D721Med (cell line): ENCODE measurements at regions not wholly inside any gene's neighbourhood (a gene's known extent, or its start where the extent isn't known, plus 50 kb on each side); places are given as distances from the start of the nearest gene placed in this dataset.

ENCODE experiments used
- DNase-seq: peaks from one replicate; pipeline ENCODE4 v3.0.0; 2011; ENCODE audit warnings: low spot score; ENCODE audit not compliant: insufficient read length
- FAIRE-seq: peaks from 2 replicates; lab custom pipeline; 2011; peaks lifted over from hg19 to GRCh38; lab: Jason Lieb, UNC
- TF ChIP-seq, protein P1 (sequence below): IDR thresholded peaks from 2 replicates; pipeline ENCODE4 v1.5.1; 2012; ENCODE audit warnings: mild to moderate bottlenecking, control low read depth; ENCODE audit not compliant: insufficient read depth; ENCODE audit errors: missing control alignments

DNA sequence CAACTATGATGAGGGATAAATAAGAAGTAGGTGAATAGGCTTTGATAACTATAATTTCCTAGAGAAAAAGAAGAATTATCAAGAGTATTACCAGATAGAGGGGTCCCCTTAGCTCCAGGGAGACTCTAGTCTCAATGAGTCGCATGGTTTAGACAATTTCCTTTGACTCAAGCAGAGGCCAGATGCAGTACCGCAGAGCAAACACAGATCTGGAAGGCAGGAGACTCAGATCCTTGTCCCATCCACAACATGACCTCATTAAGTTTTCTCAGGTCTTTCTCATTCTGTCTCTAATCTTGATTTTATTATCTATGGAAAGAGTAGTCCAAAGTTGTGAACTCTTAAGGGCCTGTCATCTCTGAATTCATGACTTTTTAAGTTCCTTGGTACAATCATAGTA, 987.9 kb downstream of the NTRK3 start:
- FAIRE-seq, result no peak
- TF ChIP-seq, protein P1, sequence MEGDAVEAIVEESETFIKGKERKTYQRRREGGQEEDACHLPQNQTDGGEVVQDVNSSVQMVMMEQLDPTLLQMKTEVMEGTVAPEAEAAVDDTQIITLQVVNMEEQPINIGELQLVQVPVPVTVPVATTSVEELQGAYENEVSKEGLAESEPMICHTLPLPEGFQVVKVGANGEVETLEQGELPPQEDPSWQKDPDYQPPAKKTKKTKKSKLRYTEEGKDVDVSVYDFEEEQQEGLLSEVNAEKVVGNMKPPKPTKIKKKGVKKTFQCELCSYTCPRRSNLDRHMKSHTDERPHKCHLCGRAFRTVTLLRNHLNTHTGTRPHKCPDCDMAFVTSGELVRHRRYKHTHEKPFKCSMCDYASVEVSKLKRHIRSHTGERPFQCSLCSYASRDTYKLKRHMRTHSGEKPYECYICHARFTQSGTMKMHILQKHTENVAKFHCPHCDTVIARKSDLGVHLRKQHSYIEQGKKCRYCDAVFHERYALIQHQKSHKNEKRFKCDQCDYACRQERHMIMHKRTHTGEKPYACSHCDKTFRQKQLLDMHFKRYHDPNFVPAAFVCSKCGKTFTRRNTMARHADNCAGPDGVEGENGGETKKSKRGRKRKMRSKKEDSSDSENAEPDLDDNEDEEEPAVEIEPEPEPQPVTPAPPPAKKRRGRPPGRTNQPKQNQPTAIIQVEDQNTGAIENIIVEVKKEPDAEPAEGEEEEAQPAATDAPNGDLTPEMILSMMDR, result no peak
- no peak for DNase-seq

DNA sequence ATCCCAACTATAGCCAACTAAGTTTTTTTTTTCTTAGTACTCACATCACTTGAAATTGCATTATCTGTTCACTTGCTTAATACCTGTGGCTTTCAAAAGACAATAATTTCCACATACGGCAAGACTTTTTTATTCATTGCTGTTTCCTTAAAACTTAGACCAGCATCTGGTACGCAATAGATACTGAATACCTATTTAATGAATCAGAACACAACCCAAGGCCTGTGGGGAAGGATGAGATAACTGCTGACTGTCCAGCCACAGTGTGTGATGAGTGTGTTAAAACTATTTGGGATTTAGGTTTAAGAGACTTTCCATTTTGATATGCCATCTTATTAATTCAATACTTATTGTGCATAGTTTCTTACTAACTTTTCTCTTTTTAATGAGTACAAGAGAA, 988.7 kb downstream of the NTRK3 start:
- no peak for FAIRE-seq
- TF ChIP-seq, protein P1, result no peak
- DNase-seq, result no peak

DNA sequence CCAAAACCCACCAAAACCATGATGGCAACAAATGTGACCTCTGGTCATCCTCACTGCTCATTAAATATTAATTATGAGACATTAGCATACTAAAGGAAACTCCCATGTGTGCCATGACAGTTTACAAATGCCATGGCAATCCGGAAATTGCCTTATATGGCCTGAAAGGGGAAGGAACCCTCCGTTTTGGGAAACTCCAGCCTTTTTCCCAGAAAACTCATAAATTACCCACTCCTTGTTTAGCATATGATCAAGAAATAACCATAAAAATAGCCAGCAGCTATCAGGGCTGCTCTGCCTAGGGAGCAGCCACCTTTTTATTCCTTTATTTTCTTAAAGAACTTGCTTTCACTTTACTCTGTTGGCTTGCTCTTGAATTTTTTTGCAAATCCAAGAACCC, 992.7 kb downstream of the NTRK3 start:
- TF ChIP-seq, protein P1, result no peak
- FAIRE-seq (no peak), DNase-seq (no peak)

DNA sequence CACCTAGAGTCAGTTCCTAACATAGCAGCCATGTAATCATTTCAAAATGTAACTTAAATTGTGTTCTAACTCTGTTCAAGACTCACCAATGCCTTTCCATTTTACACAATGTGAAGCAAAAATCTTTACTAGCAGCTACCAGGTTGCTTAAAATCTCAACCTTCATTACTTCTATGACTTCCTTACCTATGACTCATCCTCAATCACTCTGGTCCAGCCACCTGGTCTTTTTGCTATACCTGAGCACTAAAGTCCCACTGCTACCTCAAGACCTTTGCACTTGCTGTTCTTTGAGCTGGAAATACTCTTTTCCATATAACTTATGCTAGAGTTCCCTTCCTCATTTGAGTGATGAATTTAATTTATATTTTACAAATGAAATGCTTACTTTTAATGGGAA, 993.2 kb downstream of the NTRK3 start:
- DNase-seq (no peak), FAIRE-seq (no peak)
- TF ChIP-seq, protein P1, result no peak

DNA sequence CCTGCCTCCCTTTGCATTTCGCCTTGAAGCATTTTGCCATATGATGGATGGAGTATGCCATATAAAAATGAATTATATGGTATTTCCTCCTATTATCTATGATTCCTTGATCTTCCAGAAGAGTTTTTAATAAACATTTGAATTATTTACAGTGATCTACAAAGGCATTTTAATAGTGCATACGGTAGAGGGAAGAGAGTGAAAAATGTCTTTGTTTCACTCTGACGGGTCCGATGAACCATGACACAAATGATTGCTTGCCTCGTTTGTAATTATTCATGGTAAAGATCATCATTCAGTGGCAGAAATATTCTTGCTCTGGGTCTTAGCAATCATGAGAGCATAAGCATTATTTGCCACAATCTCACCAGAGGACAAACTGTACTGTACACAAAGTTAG, 1010.9 kb downstream of the NTRK3 start:
- DNase-seq (no peak), FAIRE-seq (no peak)
- TF ChIP-seq, protein P1, result no peak

DNA sequence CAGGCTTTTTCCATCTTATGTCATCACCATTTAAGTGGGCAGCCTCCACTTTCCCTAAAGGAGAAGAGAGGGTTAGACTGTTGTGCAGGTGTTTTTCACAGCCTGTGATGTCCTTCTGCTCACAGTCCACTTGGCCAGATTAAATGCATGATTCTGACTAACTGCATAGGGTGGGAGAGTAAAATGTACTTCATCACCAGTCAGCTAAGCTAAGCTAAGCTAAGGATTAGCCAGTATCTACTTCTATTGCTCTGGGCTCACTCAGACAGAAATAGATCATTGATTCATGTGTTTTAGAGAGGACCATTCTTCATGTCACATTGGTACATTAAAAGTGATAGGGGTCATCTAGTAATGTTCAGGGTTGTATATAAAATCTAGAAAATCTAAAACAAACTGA, 1013.1 kb downstream of the NTRK3 start:
- TF ChIP-seq, protein P1, result no peak
- peak; percentile 11 for FAIRE-seq

DNA sequence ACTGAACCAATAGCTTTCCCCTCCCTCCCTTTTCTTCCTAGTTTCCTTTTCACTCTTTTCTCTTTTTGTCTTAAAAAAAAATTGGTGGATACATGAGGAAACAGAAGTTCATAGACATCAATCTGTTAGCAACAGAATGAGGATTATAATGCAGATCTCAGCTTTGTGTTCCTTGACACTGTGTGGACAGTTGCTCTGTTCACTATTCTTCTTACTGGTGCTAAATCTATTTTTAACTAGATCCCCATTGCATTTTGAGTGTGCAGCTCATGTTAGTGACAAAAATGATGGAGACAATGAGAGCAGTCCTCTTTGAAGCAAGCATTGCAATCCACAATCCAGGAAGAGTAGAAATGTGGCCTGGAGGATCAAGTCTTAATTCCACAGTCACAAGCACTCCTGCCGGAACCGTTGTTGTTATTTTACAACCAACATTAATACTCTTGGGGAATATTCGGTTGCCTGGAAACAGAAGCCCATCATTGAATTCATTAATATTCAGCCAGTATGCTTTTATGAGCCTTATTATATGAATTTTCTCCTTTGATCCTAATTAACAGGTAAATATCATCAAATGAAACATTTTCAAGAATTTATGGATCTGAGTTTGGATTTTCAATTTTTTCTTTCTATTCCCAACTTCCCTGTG, 1016.8 kb downstream of the NTRK3 start:
- no peak for FAIRE-seq
- DNase-seq, result no peak
- TF ChIP-seq, protein P1, result no peak

More for the DNA sequence above, 1013.1 kb downstream of the NTRK3 start:
- DNase-seq, result no peak
